ENCODE measurements at regions not wholly inside any gene's neighbourhood (a gene's known extent, or its start where the extent isn't known, plus 50 kb on each side); places are given as distances from the start of the nearest gene placed in this dataset.
"Not testable (repeated sequence)": the region's sequence is repeated elsewhere in the genome, so short reads cannot be mapped to it uniquely, and the experiment has no call there.

DNA sequence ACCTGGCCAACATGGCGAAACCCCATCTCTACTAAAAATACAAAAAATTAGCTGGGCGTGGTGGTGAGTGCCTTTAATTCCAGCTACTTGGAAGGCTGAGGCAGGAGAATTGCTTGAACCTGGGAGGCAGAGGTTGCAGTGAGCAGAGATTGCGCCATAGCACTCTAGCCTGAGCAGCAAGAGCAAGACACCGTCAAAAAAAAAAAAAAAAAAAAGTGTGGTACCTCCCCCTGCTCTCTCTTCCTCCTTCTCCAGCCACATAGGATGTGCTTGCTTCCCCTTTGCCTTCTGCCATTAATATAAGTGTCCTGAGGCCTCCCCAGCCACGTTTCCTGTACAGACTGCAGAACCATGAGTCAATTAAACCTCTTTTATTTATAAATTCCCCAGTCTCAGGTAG lies 226.8 kb downstream of the CYP26B1 start:
- TF ChIP-seq EZH2phosphoT487 (IDR thresholded peaks at IDR 0.05; ENCODE audit: low read depth, severe bottlenecking, unreplicated experiment); EZH2 (IDR thresholded peaks at IDR 0.05; ENCODE audit: borderline replicate concordance): not testable (repeated sequence)
- TF ChIP-seq, protein P1, sequence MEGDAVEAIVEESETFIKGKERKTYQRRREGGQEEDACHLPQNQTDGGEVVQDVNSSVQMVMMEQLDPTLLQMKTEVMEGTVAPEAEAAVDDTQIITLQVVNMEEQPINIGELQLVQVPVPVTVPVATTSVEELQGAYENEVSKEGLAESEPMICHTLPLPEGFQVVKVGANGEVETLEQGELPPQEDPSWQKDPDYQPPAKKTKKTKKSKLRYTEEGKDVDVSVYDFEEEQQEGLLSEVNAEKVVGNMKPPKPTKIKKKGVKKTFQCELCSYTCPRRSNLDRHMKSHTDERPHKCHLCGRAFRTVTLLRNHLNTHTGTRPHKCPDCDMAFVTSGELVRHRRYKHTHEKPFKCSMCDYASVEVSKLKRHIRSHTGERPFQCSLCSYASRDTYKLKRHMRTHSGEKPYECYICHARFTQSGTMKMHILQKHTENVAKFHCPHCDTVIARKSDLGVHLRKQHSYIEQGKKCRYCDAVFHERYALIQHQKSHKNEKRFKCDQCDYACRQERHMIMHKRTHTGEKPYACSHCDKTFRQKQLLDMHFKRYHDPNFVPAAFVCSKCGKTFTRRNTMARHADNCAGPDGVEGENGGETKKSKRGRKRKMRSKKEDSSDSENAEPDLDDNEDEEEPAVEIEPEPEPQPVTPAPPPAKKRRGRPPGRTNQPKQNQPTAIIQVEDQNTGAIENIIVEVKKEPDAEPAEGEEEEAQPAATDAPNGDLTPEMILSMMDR (IDR thresholded peaks at IDR 0.05; ENCODE audit: poor library complexity): not testable (repeated sequence)

All from hepatocyte (in vitro differentiated cells).